Ovary (tissue), 7 donors: ENCODE measurements at regions not wholly inside any gene's neighbourhood (a gene's known extent, or its start where the extent isn't known, plus 50 kb on each side); places are given as distances from the start of the nearest gene placed in this dataset.

Experiments used
- DNase-seq, 5 donors: peaks; one replicate each; pipeline ENCODE4 v3.0.0-alpha.2; 2019 to 2020
- H3K27ac ChIP-seq, 2 donors: fragments of 200-600 bp; one replicate each; pipeline versions ENCODE4 v1.5.1 to v1.8.0; 2019 to 2022
- H3K27me3 ChIP-seq: fragments of 200-600 bp; one replicate; pipeline ENCODE4 v1.8.0; 2022
- H3K36me3 ChIP-seq: fragments of 200-600 bp; sonication (generic); one replicate; pipeline ENCODE4 v1.5.1; 2019
- H3K4me1 ChIP-seq: one replicate; pipeline ENCODE4 v1.8.1; 2013; ENCODE audit warnings: mild to moderate bottlenecking, moderate library complexity; ENCODE audit not compliant: insufficient read depth
- H3K4me3 ChIP-seq: fragments of 200-600 bp; sonication (generic); one replicate; pipeline ENCODE4 v1.5.1; 2017
- H3K9me3 ChIP-seq, 2 donors: fragments of 200-600 bp in 1 of 2; sonication (generic) in 1 of 2; one replicate each; pipeline versions ENCODE4 v1.5.1 to v1.8.1; 2013 to 2019; ENCODE audit warnings: mild to moderate bottlenecking in 1 of 2, moderate library complexity in 1 of 2
- CTCF ChIP-seq, 3 donors: fragments of 450-650 bp in 2 of 3; fragments of 200-600 bp in 1 of 3; IDR thresholded peaks; one replicate each; pipeline versions ENCODE4 v1.5.1 to v1.8.0; 2016 to 2022; ENCODE audit warnings: antibody characterized with exemption in 3 of 3, mild to moderate bottlenecking in 1 of 3
- EP300 ChIP-seq: sonication (generic); formaldehyde crosslinking; IDR thresholded peaks from one replicate; pipeline ENCODE4 v1.6.1; 2017; ENCODE audit warnings: antibody characterized with exemption
- POLR2A ChIP-seq: fragments of 450-650 bp; IDR thresholded peaks from one replicate; pipeline ENCODE4 v1.6.1; 2017; ENCODE audit warnings: antibody characterized with exemption, mild to moderate bottlenecking, moderate library complexity
- WGBS, 3 donors: extraction: QIAGEN DNeasy Blood & Tissue Kit in 1 of 3; methylation state at CpG; one replicate each; pipeline versions ENCODE4 v1.1.5 to v1.1.7; 2013 to 2017; 5-methylcytosine and 5-hydroxymethylcytosine counted together
- intact Hi-C, 4 donors: fragments of 100-400 bp; cut with DNase I; formaldehyde crosslinking; loops; one replicate each; pipeline versions ENCODE4 v1.11.0 to v1.15.1; 2022 to 2023
- donor health status: DM: no; HTN: no; CAD: no; lungs with moderate emphysema.
- donor health status: DM: no; HTN: no; CAD: no.
- donor health status: Bipolar disorder and iron deficiency.
- donor health status: DM: no; HTN: no; CAD: no.
- donor health status: DM: yes; HTN: yes; CAD: no.

DNA sequence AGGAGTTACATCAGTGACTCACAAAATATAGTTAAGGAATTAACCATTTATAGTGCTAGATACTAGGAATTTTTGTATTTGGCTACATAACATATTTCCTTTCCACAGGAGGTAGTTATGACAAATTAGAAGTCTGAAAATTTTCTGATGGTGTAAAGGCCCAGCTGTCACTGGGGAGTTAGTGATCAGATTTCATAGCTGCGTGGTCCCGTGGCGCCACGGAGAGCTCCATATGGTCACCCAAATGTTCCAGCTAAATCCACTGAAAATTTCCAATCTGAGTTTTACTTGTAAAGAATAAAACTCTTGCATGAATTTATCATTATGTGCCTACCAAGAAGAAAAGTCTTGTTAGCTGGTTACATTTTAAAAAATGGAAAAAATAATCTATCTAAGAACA is 368.9 kb upstream of the PLSCR5 start:
- WGBS, 3 donors = 82 to 86% (median 86%) methylated on average over 4 of the region's 4 CpGs
- Histone ChIP-seq H3K9me3 (no peaks in the 10 kb centered on the region), H3K27me3 (no peaks in the 10 kb centered on the region), H3K27ac (no peak overlapping the region), H3K36me3 (no peaks in the 10 kb centered on the region), H3K4me1 (no peaks in the 10 kb centered on the region), H3K4me3 (no peak overlapping the region)
- intact Hi-C loops = no loop called here
- TF ChIP-seq POLR2A = no peak
- DNase-seq = no peak

DNA sequence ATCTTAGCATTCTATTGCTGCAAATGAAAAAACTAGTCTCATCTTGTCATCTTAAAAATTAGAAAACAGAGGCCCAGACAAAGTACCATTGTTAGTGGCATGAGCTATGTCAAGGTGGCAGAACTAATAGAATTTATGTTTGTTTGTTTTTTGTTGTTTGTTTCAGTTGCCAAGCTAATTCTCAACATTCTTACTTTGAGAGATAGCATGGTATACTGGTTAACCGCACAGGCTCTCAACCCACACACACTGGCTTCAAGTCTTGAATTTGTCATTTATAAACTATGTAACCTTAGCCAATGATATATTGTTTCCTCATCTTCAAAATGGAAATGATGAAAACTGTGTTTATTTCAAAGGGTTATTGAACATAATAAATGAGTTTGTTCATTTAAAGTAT is 367.6 kb upstream of the PLSCR5 start:
- H3K4me1 ChIP-seq = no peaks in the 10 kb centered on the region
- no peaks in the 10 kb centered on the region for H3K27me3 ChIP-seq
- H3K9me3 ChIP-seq = no peaks in the 10 kb centered on the region
- WGBS, 3 donors = 79 to 82% (median 80%) methylated on average over 1 of the region's 1 CpG
- no peak overlapping the region for H3K27ac ChIP-seq
- intact Hi-C loops = no loop called here
- H3K36me3 ChIP-seq = no peaks in the 10 kb centered on the region
- no peak overlapping the region for H3K4me3 ChIP-seq
- TF ChIP-seq POLR2A = no peak
- no peak for TF ChIP-seq EP300
- TF ChIP-seq CTCF (IDR thresholded peaks at IDR 0.05) = no peak
- no peak for DNase-seq

DNA sequence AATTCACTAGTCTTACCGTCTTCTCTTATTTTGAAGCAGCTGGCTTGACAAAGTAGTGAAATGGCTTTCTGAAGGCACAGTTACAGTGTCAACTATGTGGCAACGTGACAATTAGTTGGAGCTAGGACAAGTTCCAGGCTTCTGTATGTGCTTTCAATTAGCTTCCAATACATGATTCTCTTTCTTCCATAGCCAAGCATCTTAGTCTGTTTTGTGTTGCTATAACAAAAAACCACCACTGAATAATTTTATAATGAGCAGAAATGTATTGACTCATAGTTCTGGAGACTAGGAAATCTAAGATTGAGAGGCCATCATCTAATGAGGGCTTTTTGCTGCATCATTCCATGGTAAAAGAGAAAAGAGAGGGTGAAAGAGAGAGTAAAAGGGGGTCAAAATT is 365.1 kb upstream of the PLSCR5 start:
- intact Hi-C loops = no loop called here
- Histone ChIP-seq H3K9me3 (no peaks in the 10 kb centered on the region), H3K27me3 (no peaks in the 10 kb centered on the region), H3K4me1 (no peaks in the 10 kb centered on the region), H3K4me3 (no peak overlapping the region), H3K36me3 (no peaks in the 10 kb centered on the region), H3K27ac (no peak overlapping the region)
- 79 to 90% (median 83%) methylated on average over 2 of the region's 2 CpGs for WGBS, 3 donors
- TF ChIP-seq POLR2A (no peak), CTCF (IDR thresholded peaks at IDR 0.05) (no peak), EP300 (no peak)
- no peak for DNase-seq

DNA sequence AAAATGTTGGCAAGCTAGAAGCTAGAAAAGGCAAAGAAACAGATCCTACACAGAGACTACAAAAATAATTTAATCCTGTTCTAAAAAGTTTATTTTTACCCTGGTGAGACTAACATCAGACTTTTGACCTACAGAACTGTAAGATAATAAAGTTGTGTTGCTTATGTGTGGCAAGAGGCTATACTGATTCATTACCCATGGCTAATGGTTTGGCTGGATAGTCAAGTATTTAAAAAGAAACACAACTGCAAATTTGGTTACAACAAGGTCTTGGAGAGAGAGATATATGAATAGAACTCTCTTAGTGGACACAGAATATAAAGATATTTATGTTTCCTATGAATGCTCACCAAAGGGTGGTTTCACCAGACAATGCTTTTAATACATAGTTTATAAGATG is 364.2 kb upstream of the PLSCR5 start:
- intact Hi-C loops = no loop called here
- TF ChIP-seq POLR2A = no peak
- TF ChIP-seq CTCF (IDR thresholded peaks at IDR 0.05) = no peak
- no peak for TF ChIP-seq EP300
- H3K36me3 ChIP-seq = no peaks in the 10 kb centered on the region
- H3K4me1 ChIP-seq = no peaks in the 10 kb centered on the region
- DNase-seq = no peak
- no peaks in the 10 kb centered on the region for H3K27me3 ChIP-seq
- no peak overlapping the region for H3K27ac ChIP-seq
- no peak overlapping the region for H3K4me3 ChIP-seq
- H3K9me3 ChIP-seq = no peaks in the 10 kb centered on the region

DNA sequence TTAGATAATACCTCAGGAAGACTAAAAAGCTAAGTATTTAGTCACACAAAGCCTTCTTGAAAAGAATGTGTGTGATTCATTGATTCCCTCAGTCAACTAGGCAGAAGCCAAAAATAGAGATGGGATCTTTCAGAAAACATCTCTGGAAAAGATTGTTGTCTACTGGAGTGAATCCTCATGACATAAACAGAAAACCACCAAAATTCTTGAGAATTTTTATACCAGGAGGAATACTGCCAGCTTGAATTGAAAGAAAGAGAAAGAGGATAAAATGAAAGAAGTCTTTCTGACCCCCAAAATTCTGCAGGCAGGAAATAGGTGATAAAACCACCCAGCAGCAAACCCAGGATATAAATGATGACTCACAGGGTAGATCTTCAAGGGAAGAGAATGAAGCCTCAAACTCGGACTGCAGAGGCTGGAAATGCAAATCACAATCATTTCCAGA is 363.1 kb upstream of the PLSCR5 start:
- intact Hi-C loops = no loop called here
- Histone ChIP-seq H3K9me3 (no peaks in the 10 kb centered on the region), H3K4me3 (no peak overlapping the region), H3K36me3 (no peaks in the 10 kb centered on the region), H3K4me1 (no peaks in the 10 kb centered on the region), H3K27ac (no peak overlapping the region), H3K27me3 (no peaks in the 10 kb centered on the region)
- WGBS, 3 donors = 44 to 59% (median 55%) methylated on average over 1 of the region's 1 CpG
- no peak for DNase-seq
- TF ChIP-seq EP300 = no peak
- no peak for TF ChIP-seq POLR2A
- TF ChIP-seq CTCF (IDR thresholded peaks at IDR 0.05) = no peak
